NB4 (cell line): ENCODE measurements at regions not wholly inside any gene's neighbourhood (a gene's known extent, or its start where the extent isn't known, plus 50 kb on each side); places are given as distances from the start of the nearest gene placed in this dataset.

Experiments used
- MYC ChIP-seq: IDR thresholded peaks from 2 replicates; pipeline ENCODE4 v1.6.1; 2011; ENCODE audit warnings: low read depth, low read length
- POLR2A ChIP-seq: IDR thresholded peaks from 2 replicates; pipeline ENCODE4 v1.6.1; 2011; ENCODE audit warnings: mild to moderate bottlenecking; ENCODE audit not compliant: insufficient read length; ENCODE audit errors: extremely low read depth
- TF ChIP-seq, protein P1 (sequence below): IDR thresholded peaks from one replicate; pipeline ENCODE4 v1.5.1; 2012; ENCODE audit warnings: low read depth, low read length
- TF ChIP-seq, protein P2 (sequence below): IDR thresholded peaks from 2 replicates; pipeline ENCODE4 v1.6.1; 2011; ENCODE audit warnings: low read depth, low read length

DNA sequence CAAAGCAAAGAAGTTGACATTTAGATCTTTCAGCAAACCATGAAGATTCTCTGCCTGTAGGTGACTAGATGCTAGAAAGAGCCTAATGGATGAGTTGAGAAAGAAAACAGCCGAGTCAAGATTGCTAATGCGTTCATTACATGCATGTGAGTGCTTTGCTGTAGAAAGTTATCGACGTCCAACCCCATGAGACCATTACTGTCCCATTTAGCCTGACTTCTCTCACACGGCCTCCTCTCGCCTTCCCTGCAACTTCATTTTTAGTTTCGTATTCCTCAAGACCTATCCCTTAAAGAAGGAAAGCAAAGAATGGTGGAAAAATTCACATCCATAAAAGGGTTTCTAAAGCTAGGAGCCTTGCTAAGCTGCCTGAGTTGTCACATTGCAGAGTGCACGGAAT lies 113.7 kb upstream of the DPP6 start:
- TF ChIP-seq, protein P1, sequence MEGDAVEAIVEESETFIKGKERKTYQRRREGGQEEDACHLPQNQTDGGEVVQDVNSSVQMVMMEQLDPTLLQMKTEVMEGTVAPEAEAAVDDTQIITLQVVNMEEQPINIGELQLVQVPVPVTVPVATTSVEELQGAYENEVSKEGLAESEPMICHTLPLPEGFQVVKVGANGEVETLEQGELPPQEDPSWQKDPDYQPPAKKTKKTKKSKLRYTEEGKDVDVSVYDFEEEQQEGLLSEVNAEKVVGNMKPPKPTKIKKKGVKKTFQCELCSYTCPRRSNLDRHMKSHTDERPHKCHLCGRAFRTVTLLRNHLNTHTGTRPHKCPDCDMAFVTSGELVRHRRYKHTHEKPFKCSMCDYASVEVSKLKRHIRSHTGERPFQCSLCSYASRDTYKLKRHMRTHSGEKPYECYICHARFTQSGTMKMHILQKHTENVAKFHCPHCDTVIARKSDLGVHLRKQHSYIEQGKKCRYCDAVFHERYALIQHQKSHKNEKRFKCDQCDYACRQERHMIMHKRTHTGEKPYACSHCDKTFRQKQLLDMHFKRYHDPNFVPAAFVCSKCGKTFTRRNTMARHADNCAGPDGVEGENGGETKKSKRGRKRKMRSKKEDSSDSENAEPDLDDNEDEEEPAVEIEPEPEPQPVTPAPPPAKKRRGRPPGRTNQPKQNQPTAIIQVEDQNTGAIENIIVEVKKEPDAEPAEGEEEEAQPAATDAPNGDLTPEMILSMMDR = no peak
- TF ChIP-seq, protein P2, sequence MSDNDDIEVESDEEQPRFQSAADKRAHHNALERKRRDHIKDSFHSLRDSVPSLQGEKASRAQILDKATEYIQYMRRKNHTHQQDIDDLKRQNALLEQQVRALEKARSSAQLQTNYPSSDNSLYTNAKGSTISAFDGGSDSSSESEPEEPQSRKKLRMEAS = no peak
- TF ChIP-seq POLR2A (no peak), MYC (no peak)
